Liver (tissue), 7 donors: ENCODE measurements at regions not wholly inside any gene's neighbourhood (a gene's known extent, or its start where the extent isn't known, plus 50 kb on each side); places are given as distances from the start of the nearest gene placed in this dataset.

Experiments used
- DNase-seq: peaks from one replicate; pipeline ENCODE4 v3.0.0-alpha.2; 2017; ENCODE audit warnings: low spot score
- H3K27ac ChIP-seq, 2 donors: one replicate each; pipeline ENCODE4 v1.7.0; 2013; ENCODE audit warnings: inconsistent platforms in 2 of 2, low read length in 2 of 2, control low read depth in 1 of 2, low read depth in 1 of 2, mild to moderate bottlenecking in 1 of 2
- H3K27me3 ChIP-seq, 4 donors: one replicate each; pipeline versions ENCODE4 v1.6.1 to v1.7.0; 2013; ENCODE audit warnings: low read length in 3 of 4, inconsistent platforms in 1 of 4, mild to moderate bottlenecking in 1 of 4, moderate library complexity in 1 of 4; ENCODE audit not compliant: control insufficient read depth in 4 of 4, insufficient read depth in 4 of 4
- H3K36me3 ChIP-seq, 4 donors: one replicate each; pipeline versions ENCODE4 v1.6.1 to v1.7.0; 2013; ENCODE audit warnings: low read length in 3 of 4, mild to moderate bottlenecking in 3 of 4, low read depth in 1 of 4, moderate library complexity in 1 of 4; ENCODE audit not compliant: control insufficient read depth in 4 of 4, insufficient read depth in 3 of 4
- H3K4me1 ChIP-seq, 4 donors: one replicate each; pipeline versions ENCODE4 v1.6.1 to v1.7.0; 2013; ENCODE audit warnings: low read length in 3 of 4, mild to moderate bottlenecking in 3 of 4, moderate library complexity in 1 of 4; ENCODE audit not compliant: control insufficient read depth in 4 of 4, insufficient read depth in 4 of 4
- H3K4me3 ChIP-seq, 3 donors: one replicate each; pipeline versions ENCODE4 v1.6.1 to v1.7.0; 2013; ENCODE audit warnings: low read length in 3 of 3, control low read depth in 1 of 3, low read depth in 1 of 3, mild to moderate bottlenecking in 1 of 3
- H3K9ac ChIP-seq, 2 donors: one replicate each; pipeline ENCODE4 v1.7.0; 2013; ENCODE audit warnings: low read length in 2 of 2, mild to moderate bottlenecking in 2 of 2, moderate library complexity in 2 of 2, control low read depth in 1 of 2, low read depth in 1 of 2
- H3K9me3 ChIP-seq, 4 donors: one replicate each; pipeline versions ENCODE4 v1.6.1 to v1.7.0; 2013; ENCODE audit warnings: low read length in 3 of 4; ENCODE audit not compliant: control insufficient read depth in 4 of 4
- FOXA1 ChIP-seq: IDR thresholded peaks from 2 replicates; pipeline ENCODE4 v1.6.1; 2016; ENCODE audit warnings: antibody characterized with exemption
- FOXA2 ChIP-seq: IDR thresholded peaks from 2 replicates; pipeline ENCODE4 v1.6.1; 2016; ENCODE audit warnings: antibody characterized with exemption
- HNF4G ChIP-seq: IDR thresholded peaks from 2 replicates; pipeline ENCODE4 v1.6.1; 2016; ENCODE audit warnings: antibody characterized with exemption
- JUND ChIP-seq, 2 donors: IDR thresholded peaks; 2 replicates each; pipeline ENCODE4 v1.6.1; 2016; ENCODE audit warnings: antibody characterized with exemption in 2 of 2
- RAD21 ChIP-seq, 2 donors: IDR thresholded peaks; 2 replicates each; pipeline ENCODE4 v1.6.1; 2016; ENCODE audit warnings: antibody characterized with exemption in 2 of 2, mild to moderate bottlenecking in 2 of 2
- TAF1 ChIP-seq: conservative IDR thresholded peaks from 2 replicates; pipeline ENCODE4 v1.6.1; 2016; ENCODE audit warnings: antibody characterized with exemption, mild to moderate bottlenecking
- WGBS: extraction: QIAGEN DNeasy Blood & Tissue Kit; methylation state at CpG from one replicate; pipeline ENCODE4 v1.1.7; 2013; 5-methylcytosine and 5-hydroxymethylcytosine counted together
- TF ChIP-seq, protein P1 (sequence below): IDR thresholded peaks from 2 replicates; pipeline ENCODE4 v1.6.1; 2016; ENCODE audit warnings: antibody characterized with exemption
- TF ChIP-seq, protein P2 (sequence below): IDR thresholded peaks from 2 replicates; pipeline ENCODE4 v1.6.1; 2016; ENCODE audit warnings: antibody characterized with exemption, mild to moderate bottlenecking
- TF ChIP-seq, protein P3 (sequence below): IDR thresholded peaks from 2 replicates; pipeline ENCODE4 v1.6.1; 2016; ENCODE audit warnings: antibody characterized with exemption
- donor health status: healthy.
- donor health status: healthy.
- donor health status: healthy.
- donor health status: healthy.

DNA sequence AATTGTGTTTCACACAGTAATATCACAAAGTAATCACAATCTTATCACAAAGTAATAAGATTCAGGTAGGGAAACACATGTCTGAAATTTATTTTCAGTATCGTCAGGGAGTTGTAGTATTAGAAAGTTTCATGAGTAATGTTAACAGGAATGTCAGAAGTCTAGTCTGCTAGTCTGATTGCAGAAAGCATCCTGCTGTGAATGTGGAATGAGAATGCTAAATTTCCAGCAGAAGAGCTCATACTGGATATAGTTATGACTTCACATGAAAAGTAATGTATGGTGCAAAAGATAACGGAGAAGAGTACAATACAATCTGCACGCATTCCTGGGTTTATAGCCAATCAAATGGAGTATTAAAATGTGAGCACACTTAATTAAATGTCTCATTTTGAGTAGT is 494.7 kb upstream of the SETBP1 start:
- no peak overlapping the region for H3K27ac ChIP-seq
- H3K36me3 ChIP-seq: no peaks in the 10 kb centered on the region
- no peaks in the 10 kb centered on the region for H3K4me1 ChIP-seq
- no peak overlapping the region for H3K4me3 ChIP-seq
- 84% methylated on average over 3 of the region's 3 CpGs for WGBS
- H3K9ac ChIP-seq: no peak overlapping the region
- no peak for DNase-seq
- TF ChIP-seq FOXA1 (no peak), HNF4G (no peak), RAD21 (IDR thresholded peaks at IDR 0.05) (no peak), FOXA2 (no peak)
- TF ChIP-seq, protein P1, sequence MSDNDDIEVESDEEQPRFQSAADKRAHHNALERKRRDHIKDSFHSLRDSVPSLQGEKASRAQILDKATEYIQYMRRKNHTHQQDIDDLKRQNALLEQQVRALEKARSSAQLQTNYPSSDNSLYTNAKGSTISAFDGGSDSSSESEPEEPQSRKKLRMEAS: no peak
- TF ChIP-seq, protein P2, sequence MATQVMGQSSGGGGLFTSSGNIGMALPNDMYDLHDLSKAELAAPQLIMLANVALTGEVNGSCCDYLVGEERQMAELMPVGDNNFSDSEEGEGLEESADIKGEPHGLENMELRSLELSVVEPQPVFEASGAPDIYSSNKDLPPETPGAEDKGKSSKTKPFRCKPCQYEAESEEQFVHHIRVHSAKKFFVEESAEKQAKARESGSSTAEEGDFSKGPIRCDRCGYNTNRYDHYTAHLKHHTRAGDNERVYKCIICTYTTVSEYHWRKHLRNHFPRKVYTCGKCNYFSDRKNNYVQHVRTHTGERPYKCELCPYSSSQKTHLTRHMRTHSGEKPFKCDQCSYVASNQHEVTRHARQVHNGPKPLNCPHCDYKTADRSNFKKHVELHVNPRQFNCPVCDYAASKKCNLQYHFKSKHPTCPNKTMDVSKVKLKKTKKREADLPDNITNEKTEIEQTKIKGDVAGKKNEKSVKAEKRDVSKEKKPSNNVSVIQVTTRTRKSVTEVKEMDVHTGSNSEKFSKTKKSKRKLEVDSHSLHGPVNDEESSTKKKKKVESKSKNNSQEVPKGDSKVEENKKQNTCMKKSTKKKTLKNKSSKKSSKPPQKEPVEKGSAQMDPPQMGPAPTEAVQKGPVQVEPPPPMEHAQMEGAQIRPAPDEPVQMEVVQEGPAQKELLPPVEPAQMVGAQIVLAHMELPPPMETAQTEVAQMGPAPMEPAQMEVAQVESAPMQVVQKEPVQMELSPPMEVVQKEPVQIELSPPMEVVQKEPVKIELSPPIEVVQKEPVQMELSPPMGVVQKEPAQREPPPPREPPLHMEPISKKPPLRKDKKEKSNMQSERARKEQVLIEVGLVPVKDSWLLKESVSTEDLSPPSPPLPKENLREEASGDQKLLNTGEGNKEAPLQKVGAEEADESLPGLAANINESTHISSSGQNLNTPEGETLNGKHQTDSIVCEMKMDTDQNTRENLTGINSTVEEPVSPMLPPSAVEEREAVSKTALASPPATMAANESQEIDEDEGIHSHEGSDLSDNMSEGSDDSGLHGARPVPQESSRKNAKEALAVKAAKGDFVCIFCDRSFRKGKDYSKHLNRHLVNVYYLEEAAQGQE: no peak
- no peaks in the 10 kb centered on the region for H3K9me3 ChIP-seq
- H3K27me3 ChIP-seq: no peaks in the 10 kb centered on the region

DNA sequence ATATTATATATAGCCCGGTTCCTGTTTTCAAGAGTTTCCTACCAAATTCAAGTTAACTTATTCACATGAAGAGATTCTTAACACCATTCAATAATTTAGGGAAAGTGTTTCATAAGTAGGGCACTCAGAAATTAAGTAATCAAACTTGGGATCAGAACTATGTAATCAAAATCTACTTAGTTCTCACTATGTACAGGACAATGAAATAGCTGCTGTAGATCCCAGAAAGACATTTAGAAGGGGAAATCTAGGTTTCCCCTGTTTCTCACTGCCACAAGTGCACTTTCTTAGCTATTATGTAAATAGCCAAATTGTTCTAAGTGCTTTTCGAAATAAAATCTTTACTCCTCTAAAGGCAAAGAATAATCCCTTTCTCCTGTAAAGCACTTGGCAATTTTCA is 493.6 kb upstream of the SETBP1 start:
- Histone ChIP-seq H3K9ac (no peak overlapping the region), H3K4me3 (no peak overlapping the region), H3K9me3 (no peaks in the 10 kb centered on the region), H3K36me3 (no peaks in the 10 kb centered on the region), H3K27me3 (no peaks in the 10 kb centered on the region), H3K4me1 (no peaks in the 10 kb centered on the region), H3K27ac (no peak overlapping the region)
- WGBS: 73% methylated on average over 2 of the region's 2 CpGs
- TF ChIP-seq, protein P2: no peak
- TF ChIP-seq TAF1 (no peak), JUND (IDR thresholded peaks at IDR 0.05) (no peak)
- TF ChIP-seq, protein P3, sequence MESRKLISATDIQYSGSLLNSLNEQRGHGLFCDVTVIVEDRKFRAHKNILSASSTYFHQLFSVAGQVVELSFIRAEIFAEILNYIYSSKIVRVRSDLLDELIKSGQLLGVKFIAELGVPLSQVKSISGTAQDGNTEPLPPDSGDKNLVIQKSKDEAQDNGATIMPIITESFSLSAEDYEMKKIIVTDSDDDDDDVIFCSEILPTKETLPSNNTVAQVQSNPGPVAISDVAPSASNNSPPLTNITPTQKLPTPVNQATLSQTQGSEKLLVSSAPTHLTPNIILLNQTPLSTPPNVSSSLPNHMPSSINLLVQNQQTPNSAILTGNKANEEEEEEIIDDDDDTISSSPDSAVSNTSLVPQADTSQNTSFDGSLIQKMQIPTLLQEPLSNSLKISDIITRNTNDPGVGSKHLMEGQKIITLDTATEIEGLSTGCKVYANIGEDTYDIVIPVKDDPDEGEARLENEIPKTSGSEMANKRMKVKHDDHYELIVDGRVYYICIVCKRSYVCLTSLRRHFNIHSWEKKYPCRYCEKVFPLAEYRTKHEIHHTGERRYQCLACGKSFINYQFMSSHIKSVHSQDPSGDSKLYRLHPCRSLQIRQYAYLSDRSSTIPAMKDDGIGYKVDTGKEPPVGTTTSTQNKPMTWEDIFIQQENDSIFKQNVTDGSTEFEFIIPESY: no peak
- TF ChIP-seq, protein P1: no peak
- no peak for DNase-seq
